NCI-H1092 (cell line): ENCODE measurements at regions not wholly inside any gene's neighbourhood (a gene's known extent, or its start where the extent isn't known, plus 50 kb on each side); places are given as distances from the start of the nearest gene placed in this dataset.

Experiments
- DNase-seq: peaks from one replicate; lab custom pipeline; 2025; lab: John Stamatoyannopoulos, UW

GRCh38 chr1:168782559-168783116 lies 53.6 kb upstream of the DPT start:
- no peak for DNase-seq

DNA sequence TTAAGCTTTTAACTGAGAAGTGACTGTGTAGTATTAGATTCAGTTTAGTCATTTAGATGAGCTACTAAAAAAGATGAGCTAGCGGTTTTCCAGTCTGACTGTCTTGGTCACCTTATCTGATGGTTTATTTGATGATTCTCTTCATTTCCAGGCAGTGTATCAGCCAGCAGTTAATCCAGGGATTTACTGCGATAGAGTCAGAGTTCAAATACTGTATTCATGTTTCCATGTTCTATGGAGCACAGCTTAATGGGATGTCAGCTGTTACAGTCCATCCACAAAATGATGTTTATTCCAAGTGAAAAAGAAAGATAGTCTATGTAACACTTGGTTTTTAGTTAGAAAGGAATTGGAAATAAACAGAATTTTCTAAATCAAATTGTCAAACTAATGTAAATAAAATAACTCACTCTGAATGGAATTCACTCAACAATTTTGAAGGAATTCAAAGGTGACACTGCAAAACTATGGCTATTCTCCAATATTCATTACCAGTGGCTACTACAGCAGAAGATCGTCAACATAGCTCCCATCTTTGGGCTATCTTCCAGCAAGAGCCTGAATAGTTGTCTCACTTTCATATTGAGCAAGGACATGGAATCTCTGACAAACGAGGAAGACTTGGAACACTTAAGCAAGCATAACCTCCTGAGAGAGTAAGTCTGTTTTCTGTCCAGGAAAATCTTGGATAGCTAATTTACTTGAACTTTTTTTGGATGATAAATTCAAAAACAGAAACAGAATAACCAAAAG lies 54.6 kb upstream of the DPT start:
- no peak for DNase-seq

DNA sequence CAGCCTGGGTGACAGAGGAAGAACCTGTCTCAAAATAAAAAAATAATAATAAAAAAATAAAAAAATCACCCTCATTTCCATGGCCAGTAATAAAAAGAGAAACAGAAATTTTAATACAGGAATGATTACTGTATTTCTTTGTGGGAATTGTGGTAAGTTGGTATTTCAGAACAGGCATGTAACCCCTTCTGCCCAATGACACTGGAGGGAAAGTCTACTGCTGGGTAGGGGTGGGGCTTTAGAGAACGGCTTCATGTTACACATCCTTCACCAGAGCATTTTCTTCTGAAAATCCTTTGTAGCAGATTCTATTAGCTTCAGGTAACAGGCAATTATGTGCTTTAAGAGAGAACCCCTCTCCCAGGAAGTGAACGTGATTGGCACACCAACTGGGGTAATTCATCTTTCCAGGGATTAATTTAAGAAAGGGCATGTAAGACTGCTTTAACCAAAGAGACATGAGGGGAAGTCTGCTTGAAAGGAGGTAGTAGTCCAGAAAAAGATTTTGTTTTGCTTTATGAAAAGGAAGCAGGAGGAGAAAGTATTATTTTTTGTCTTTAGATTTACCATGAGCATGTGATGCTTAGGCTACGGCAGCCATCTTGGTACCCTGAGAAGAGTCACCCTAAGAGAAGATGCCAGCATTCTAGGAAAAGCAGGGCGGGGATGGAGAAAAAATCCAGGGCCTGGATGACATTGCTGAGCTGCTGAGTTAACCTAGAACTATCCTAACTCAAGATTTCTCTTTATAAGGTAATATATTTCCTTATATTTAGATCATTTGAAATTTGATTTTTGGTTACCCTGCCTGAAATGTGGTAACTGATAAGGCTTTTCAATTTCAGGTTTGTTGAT lies 57.7 kb upstream of the DPT start:
- no peak for DNase-seq

DNA sequence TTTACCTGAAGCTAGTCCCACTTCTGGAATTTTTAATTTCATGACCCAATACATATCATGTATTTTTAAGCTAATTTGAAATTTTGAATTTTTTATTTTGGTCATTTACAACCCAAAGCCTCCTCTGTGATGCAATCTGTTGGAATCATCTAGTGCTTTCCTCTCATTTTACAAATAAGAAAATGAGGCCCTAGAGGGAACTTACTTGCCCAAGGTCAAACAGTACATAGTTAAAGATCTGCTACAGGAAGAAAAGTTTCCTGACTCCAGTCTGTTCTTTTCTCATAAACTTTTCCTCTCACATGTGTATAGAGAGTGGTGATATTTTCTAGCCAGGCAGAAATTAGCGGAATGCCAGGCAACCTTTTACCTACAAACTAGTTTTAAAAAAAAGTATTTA lies 59.3 kb upstream of the DPT start:
- DNase-seq = no peak

- no peak for DNase-seq
Observed at GRCh38 chr1:168789501-168789900, 60.5 kb upstream of the DPT start.

- no peak for DNase-seq
Observed at GRCh38 chr1:168792142-168792541, 63.1 kb upstream of the DPT start.

GRCh38 chr1:168792592-168793125 lies 63.7 kb upstream of the DPT start:
- DNase-seq = no peak

DNA sequence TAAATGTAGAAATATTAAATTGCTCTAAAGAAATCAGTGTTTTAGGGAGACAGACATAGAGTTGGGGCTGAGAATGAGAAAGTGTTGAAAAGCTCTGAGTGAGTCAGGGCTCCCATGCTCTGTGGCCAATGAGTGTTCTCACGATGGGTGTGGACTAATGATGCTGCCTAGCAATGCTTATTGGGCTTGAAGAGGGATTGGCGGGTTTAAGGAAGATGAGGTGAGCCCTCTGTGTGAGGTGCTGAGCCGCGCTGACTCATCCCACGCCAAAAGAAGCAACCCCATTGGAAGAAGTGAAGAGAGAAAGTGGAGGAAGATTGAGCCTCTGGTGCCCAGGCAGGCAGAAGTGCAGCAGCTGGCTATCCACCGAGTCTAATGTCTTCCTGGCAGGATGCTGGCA lies 65.1 kb upstream of the DPT start:
- no peak for DNase-seq

DNA sequence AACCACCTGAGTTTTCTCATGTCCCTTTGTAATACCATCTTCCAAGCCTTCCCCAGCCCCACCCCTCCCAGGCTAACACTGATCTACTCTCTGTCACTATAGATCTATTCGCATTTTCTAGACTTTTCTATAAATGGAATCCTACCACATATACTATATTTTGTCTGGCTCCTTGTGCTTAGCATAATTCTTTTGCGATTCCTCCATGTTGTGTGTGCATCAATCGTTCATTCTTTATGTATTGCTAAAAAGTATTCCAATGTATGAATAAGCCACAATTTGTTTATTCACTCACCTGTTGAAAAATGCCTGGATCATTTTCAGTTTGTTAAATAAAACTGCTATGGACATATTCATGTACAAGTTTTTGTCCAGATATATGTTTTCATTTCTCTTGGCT lies 66.7 kb upstream of the DPT start:
- DNase-seq = no peak

DNA sequence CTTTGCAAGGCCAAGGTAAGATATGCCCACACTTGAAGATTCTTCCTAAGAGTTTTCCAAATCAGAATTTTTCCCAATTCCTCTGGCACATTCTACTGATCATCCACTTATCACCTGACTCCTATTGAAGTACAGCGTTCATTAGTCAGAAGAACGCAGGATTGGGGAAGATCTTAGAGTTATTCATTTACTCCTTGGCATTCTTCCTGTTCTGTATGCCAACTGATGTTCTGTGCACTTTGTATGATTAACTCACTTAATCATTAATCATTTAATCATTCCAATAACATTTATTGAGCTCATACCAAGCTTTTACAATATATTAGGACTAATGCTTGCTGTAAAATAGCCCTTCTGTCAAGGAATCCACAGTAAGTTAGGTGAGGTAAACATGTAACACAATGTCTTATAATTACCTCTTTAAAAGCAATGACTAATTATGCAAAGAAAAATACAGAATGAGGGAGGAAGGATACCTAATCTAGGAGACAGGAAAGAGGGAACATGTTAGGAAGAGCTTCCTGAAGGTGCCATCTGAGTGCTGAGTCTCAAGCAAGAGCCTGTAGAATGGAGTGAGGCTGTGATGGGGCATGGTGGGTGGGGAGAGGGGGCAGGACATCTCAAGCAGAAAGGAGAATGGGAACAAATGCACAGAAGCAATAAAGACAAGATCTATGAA lies 71.1 kb upstream of the DPT start:
- DNase-seq = no peak

DNA sequence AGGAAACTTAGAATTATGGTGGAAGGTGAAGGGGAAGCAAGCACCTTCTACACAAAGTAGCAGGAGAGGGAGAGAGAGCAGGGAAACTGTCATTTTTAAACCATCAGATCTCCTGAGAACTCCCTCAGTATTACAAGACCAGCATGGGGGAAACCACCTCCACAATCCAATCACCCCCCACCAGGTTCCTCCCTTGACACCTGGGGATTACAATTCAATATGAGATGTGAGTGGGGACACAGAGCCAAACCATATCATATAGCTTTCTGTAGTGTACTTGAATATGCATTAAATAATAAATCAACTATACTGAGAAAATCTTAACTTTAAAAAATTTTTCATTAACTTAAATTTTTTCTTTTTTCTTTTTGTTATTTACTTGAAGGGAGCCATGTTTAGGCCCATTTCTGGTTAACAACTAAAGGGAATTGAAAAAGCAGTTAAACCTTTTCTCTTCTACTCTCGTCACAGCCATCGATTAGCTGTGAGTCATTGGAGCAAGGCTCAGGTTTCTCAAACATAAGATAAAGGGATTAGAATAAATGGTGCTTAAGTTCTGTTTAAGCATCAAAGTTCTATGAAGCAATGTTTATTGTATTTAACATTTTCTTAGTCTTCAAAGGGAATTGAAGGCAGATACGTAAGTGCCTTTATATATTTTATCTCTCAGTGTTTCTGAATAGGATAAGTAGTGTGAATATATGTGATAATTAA lies 72.2 kb upstream of the DPT start:
- DNase-seq = peak; percentile 19

GRCh38 chr1:168803806-168804510 lies 75.0 kb upstream of the DPT start:
- DNase-seq = peak; percentile 66

GRCh38 chr1:168806952-168807351 lies 77.9 kb upstream of the DPT start:
- no peak for DNase-seq

DNA sequence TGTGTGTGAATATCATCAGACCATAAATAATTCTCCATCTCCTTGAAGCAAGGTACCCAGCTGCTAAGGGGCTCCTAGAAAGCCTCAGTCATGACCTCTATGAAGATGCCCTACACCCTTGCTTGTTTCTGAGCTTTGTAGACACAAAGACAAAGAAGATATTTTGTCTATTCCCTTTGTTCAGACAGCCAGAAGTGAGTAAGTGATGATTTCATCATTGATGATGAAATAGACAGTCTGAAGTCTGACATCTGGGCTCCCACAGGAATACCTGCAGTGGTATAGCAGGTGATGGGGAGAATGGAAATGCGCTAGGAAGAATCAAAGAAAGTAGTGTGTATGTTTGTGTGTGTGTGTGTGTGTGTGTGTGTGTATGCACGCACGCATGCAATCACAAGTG lies 82.2 kb upstream of the DPT start:
- DNase-seq = no peak

- DNase-seq = no peak
Observed at GRCh38 chr1:168819668-168820067, 90.7 kb upstream of the DPT start.

DNA sequence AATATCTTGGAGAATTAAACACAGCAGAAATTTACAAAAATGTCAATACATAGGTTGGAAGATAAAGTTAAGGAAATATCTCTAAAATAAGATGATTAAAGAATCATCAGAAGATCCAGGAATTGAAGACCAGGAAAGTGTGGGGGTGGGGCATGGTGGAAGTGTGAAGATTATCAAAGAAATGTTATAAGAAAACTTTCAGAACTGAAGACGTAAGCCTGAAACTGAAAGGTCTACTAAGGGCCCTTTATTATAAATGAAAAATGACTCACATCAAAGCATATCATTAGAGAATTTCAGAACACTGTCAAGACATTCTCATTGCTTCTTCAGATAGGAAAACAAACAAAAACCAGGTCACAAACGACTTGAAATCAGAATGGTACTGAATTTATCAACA lies 92.4 kb upstream of the DPT start:
- DNase-seq = no peak

DNA sequence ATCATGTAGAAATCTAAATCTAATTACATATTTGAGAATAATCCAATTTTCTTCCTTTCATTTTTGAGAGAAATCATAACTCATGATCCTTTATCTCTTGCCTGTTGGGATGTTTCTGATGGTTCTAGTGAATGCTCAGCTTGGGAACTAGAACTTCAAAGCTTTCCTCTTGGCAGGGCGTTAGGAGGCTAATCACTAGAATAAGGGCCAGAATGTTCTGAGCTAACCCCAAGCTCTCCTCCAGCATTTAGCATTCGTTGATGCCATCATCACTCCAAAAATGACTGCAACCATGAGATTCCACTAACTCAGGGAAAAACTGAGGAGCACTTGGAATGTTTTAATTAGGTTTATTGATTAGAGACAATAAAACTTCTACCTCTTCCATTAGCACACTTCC lies 93.9 kb upstream of the DPT start:
- no peak for DNase-seq

DNA sequence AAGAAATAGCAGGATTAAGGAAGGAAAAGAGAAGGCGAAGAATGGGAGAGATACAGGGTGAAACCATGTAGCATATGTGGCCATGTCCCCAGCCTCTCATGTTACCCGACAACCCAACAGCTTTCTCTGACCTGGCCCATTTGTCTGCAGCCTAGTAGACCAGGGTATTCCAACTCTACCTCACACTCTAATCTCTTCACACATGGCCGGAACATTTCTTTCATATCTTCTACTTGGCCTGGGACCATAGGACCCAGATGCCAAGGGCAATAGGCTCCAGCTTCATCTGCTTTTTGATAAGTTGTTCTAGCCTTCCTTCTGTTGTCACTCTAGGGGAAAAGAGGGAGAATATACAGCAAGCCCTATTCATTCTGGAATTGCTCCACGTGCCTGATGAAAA lies 95.0 kb upstream of the DPT start:
- DNase-seq = no peak

DNA sequence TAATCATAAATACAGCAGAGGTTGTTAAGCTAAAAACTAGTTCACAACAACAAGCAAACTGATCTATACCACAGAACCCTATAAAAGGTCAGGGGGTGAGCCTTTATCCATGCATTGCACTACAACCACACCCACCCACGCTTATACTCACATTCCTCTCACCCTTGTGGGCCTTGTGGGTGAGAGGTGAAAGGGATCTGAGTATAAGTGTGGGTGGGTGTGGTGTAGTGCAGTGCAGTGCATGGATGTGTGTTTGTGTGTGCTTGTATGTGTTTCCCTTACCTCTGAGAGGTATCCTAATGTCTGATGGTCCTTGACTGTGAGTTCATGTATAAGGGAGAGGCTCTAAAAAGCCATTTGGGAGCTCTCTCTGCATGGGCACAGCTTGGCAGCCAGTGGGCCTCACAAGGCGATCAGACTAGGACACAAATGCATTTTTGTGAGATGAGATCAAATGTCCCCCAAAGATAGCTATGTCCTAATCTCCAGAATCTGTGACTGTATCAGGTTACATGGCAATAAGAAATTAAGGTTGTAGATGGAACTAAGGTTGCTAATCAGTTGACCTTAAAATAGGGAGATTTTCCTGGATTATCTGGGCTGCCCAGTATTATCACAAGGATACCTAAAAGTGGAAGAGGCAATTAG lies 95.5 kb upstream of the DPT start:
- DNase-seq = no peak

DNA sequence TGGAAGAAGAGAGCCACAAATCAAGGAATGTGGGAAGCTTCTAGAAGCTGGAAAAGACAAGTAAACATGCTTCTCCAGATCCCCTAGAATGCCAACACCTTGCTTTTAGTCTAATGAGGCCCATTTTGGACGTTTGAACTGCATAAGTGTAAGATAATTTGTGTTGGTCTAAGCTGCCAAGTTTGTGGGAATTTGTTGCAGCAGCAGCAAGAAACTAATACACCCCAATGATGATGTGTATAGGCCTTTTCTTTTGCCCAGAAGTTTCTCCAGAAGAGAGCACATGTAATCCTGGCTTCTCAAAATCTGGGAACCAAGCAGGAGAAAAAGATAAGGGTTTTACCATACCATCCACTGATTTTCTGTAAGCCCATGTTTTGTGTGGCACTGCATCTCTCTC lies 96.1 kb upstream of the DPT start:
- DNase-seq = no peak

DNA sequence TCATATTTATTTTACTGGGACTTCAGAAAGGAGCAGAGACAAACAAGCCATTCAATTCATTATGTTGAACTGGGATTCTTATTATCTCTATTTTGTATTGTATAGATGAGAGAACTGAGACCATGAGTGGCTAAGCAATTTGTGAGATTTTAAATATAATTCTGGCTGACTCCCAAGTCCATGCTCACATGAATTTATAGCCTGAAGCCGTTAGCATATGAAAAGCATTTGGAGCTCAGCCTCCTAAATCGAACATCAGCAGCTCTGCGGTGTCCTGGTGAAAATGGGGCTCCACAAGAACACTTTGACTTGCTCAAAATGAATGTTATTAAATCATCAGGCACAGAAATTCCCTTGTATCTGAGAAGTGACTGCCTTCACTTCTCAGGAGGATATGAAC lies 96.8 kb upstream of the DPT start:
- no peak for DNase-seq
